Sigmoid colon (tissue), 6 donors: ENCODE measurements at regions not wholly inside any gene's neighbourhood (a gene's known extent, or its start where the extent isn't known, plus 50 kb on each side); places are given as distances from the start of the nearest gene placed in this dataset.

Experiments
- DNase-seq: peaks from one replicate; pipeline ENCODE4 v3.0.0-alpha.2; 2019
- H3K27ac ChIP-seq, 4 donors: fragments of 200-600 bp; sonication (generic); one replicate each; pipeline ENCODE4 v1.5.1; 2016 to 2019; ENCODE audit warnings: mild to moderate bottlenecking in 1 of 4
- H3K27me3 ChIP-seq, 3 donors: fragments of 200-600 bp; sonication (generic); one replicate each; pipeline ENCODE4 v1.5.1; 2019; ENCODE audit warnings: mild to moderate bottlenecking in 1 of 3
- H3K36me3 ChIP-seq, 4 donors: fragments of 200-600 bp; sonication (generic); one replicate each; pipeline ENCODE4 v1.5.1; 2016 to 2019
- H3K4me1 ChIP-seq, 4 donors: fragments of 200-600 bp; sonication (generic); one replicate each; pipeline ENCODE4 v1.5.1; 2017 to 2019
- H3K4me3 ChIP-seq, 4 donors: fragments of 200-600 bp; sonication (generic); one replicate each; pipeline ENCODE4 v1.5.1; 2017 to 2019; ENCODE audit warnings: mild to moderate bottlenecking in 2 of 4, moderate library complexity in 1 of 4
- H3K9me3 ChIP-seq, 4 donors: fragments of 200-600 bp in 3 of 4; sonication (generic) in 3 of 4; one replicate each; pipeline versions ENCODE4 v1.5.1 to v1.6.1; 2013 to 2019
- CTCF ChIP-seq, 4 experiments: fragments of 450-650 bp in 3 of 4; fragments of 200-600 bp in 1 of 4; IDR thresholded peaks; one replicate each; pipeline ENCODE4 v1.5.1; 2016 to 2019; ENCODE audit warnings: antibody characterized with exemption in 4 of 4, mild to moderate bottlenecking in 3 of 4, moderate library complexity in 2 of 4
- EP300 ChIP-seq, 4 donors: sonication (generic); formaldehyde crosslinking; IDR thresholded peaks; one replicate each; pipeline ENCODE4 v1.6.1; 2017; ENCODE audit warnings: antibody characterized with exemption in 4 of 4
- POLR2A ChIP-seq, 2 donors: fragments of 450-650 bp; IDR thresholded peaks; one replicate each; pipeline ENCODE4 v1.6.1; 2016; ENCODE audit warnings: antibody characterized with exemption in 2 of 2, mild to moderate bottlenecking in 2 of 2, moderate library complexity in 2 of 2
- POLR2AphosphoS5 ChIP-seq, 4 donors: sonication (generic); formaldehyde crosslinking; IDR thresholded peaks; one replicate each; pipeline ENCODE4 v1.6.1; 2017; ENCODE audit warnings: antibody characterized with exemption in 4 of 4
- WGBS, 2 donors: extraction: QIAGEN DNeasy Blood & Tissue Kit; methylation state at CpG; one replicate each; pipeline ENCODE4 v1.1.7; 2013; 5-methylcytosine and 5-hydroxymethylcytosine counted together
- intact Hi-C: fragments of 100-400 bp; cut with DNase I; formaldehyde crosslinking; loops from one replicate; pipeline ENCODE4 v1.15.1; 2023
- donor health status: healthy with polysubstance abuse.
- donor health status: healthy.

DNA sequence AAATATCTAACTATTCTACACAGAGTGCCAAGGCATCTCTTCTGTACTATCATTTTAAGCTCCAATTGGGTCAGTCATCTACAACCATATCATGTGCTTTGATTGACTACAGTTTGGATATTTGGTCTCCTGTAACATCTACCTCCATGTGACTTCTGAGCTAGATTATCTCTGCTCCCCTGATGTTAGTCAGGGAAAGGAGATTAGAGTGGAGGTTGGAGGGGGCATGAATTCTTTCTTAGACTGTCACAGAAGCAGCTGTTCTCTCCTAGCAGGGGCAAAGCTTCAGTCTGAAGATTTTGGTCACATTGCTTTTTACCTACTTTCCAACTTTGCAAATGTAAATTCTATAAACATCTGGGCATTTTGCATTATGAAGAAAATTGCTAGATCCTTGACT, 62.6 kb upstream of the C4orf54 start:
- peak overlapping the region in 1 of 4 donors; percentile 87 for H3K27ac ChIP-seq
- no peak for TF ChIP-seq POLR2A (IDR thresholded peaks at IDR 0.05)
- TF ChIP-seq EP300 (IDR thresholded peaks at IDR 0.05) = no peak
- TF ChIP-seq POLR2AphosphoS5 (IDR thresholded peaks at IDR 0.05) = no peak
- no peak for TF ChIP-seq CTCF (IDR thresholded peaks at IDR 0.05)
- peaks cover 0 to 42% (median 36%) of the 10 kb centered on the region in 4 donors for H3K4me1 ChIP-seq
- intact Hi-C loops = loop anchor here (5.0 to 10.0 kb wide), 5 partner anchors 73 to 225 kb away; partner anchors contain the start of genes DNAJB14 and TRMT10A
- DNase-seq = no peak
- no peaks in the 10 kb centered on the region for H3K27me3 ChIP-seq
- no peaks in the 10 kb centered on the region for H3K9me3 ChIP-seq
- H3K4me3 ChIP-seq = no peak overlapping the region
- no peaks in the 10 kb centered on the region for H3K36me3 ChIP-seq

- no peaks in the 10 kb centered on the region for H3K36me3 ChIP-seq
- TF ChIP-seq POLR2AphosphoS5 (IDR thresholded peaks at IDR 0.05) = no peak
- H3K27me3 ChIP-seq = no peaks in the 10 kb centered on the region
- peaks cover 0 to 20% (median 15%) of the 10 kb centered on the region in 4 donors for H3K4me1 ChIP-seq
- no peak overlapping the region for H3K27ac ChIP-seq
- H3K4me3 ChIP-seq = no peak overlapping the region
- no peak for DNase-seq
- intact Hi-C loops = no loop called here
- no peaks in the 10 kb centered on the region for H3K9me3 ChIP-seq
- 5 to 31% methylated on average over 1 of the region's 1 CpG for WGBS, 2 donors
These were observed 59.4 kb upstream of the C4orf54 start for GRCh38 chr4:99716996-99717395.

GRCh38 chr4:99715286-99715685, 57.7 kb upstream of the C4orf54 start:
- Histone ChIP-seq H3K4me1 (peaks cover 0 to 22% (median 17%) of the 10 kb centered on the region in 4 donors), H3K27me3 (no peaks in the 10 kb centered on the region), H3K9me3 (no peaks in the 10 kb centered on the region), H3K36me3 (no peaks in the 10 kb centered on the region), H3K4me3 (no peak overlapping the region), H3K27ac (peak overlapping the region in 3 of 4 donors; percentile 21 to 39 (median 28))
- no peak for TF ChIP-seq POLR2AphosphoS5 (IDR thresholded peaks at IDR 0.05)
- TF ChIP-seq POLR2A (IDR thresholded peaks at IDR 0.05) = no peak
- TF ChIP-seq CTCF (IDR thresholded peaks at IDR 0.05) = no peak
- TF ChIP-seq EP300 (IDR thresholded peaks at IDR 0.05) = no peak
- intact Hi-C loops = no loop called here
- no peak for DNase-seq

- 84 to 96% methylated on average over 4 of the region's 4 CpGs for WGBS, 2 donors
- H3K36me3 ChIP-seq = no peaks in the 10 kb centered on the region
- DNase-seq = no peak
- no peaks in the 10 kb centered on the region for H3K9me3 ChIP-seq
- H3K4me1 ChIP-seq = peaks cover 0 to 16% (median 14%) of the 10 kb centered on the region in 4 donors
- intact Hi-C loops = loop anchor here (5.0 kb wide), 1 partner anchor 57 kb away; the partner anchor contains the start of gene C4orf54
- no peak for TF ChIP-seq EP300 (IDR thresholded peaks at IDR 0.05)
- TF ChIP-seq POLR2A (IDR thresholded peaks at IDR 0.05) = no peak
- no peak for TF ChIP-seq POLR2AphosphoS5 (IDR thresholded peaks at IDR 0.05)
- TF ChIP-seq CTCF (IDR thresholded peaks at IDR 0.05) = no peak
- H3K27me3 ChIP-seq = no peaks in the 10 kb centered on the region
- no peak overlapping the region for H3K4me3 ChIP-seq
- H3K27ac ChIP-seq = no peak overlapping the region
These were observed 56.6 kb upstream of the C4orf54 start for GRCh38 chr4:99714179-99714578.

DNA sequence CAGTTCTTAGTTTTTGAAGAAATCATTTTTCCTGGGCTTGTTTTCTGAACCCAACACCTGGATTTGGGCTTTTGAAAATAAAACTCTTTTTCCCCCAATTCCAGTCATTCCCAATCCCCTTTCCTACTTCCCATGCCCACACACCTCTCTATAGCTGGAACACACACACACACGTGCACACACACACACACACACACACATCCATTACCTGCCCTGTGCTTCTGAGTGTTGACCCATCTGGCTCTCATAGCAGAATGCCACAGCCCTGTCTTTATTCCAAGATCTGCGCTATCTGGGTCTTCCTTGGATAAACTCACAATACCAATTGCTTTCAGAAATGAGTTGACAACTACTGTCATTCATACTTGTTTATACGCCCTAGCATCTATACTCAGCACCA, 54.9 kb upstream of the C4orf54 start:
- TF ChIP-seq CTCF (IDR thresholded peaks at IDR 0.05) = no peak
- intact Hi-C loops = loop anchor here (5.0 kb wide), 1 partner anchor 55 kb away; the partner anchor contains the start of gene C4orf54
- peaks cover 0 to 16% (median 14%) of the 10 kb centered on the region in 4 donors for H3K4me1 ChIP-seq

More for the DNA sequence above, 54.9 kb upstream of the C4orf54 start:
- no peaks in the 10 kb centered on the region for H3K27me3 ChIP-seq
- no peaks in the 10 kb centered on the region for H3K9me3 ChIP-seq
- H3K4me3 ChIP-seq = no peak overlapping the region
- H3K36me3 ChIP-seq = no peaks in the 10 kb centered on the region
- H3K27ac ChIP-seq = no peak overlapping the region
- no peak for DNase-seq
- 87 to 91% methylated on average over 3 of the region's 3 CpGs for WGBS, 2 donors
